Astrocyte (in vitro differentiated cells and primary cell): ENCODE measurements at regions not wholly inside any gene's neighbourhood (a gene's known extent, or its start where the extent isn't known, plus 50 kb on each side); places are given as distances from the start of the nearest gene placed in this dataset.

Experiments
- EZH2 ChIP-seq: IDR thresholded peaks from 2 replicates; pipeline ENCODE4 v1.6.1; 2012; ENCODE audit warnings: mild to moderate bottlenecking, low read length, inconsistent platforms; ENCODE audit not compliant: insufficient read depth
- TF ChIP-seq, protein P1 (sequence below): IDR thresholded peaks from 2 replicates; pipeline ENCODE4 v1.5.1; 2011; ENCODE audit warnings: low read depth, mild to moderate bottlenecking, inconsistent platforms, low read length, moderate library complexity; ENCODE audit not compliant: insufficient read depth

DNA sequence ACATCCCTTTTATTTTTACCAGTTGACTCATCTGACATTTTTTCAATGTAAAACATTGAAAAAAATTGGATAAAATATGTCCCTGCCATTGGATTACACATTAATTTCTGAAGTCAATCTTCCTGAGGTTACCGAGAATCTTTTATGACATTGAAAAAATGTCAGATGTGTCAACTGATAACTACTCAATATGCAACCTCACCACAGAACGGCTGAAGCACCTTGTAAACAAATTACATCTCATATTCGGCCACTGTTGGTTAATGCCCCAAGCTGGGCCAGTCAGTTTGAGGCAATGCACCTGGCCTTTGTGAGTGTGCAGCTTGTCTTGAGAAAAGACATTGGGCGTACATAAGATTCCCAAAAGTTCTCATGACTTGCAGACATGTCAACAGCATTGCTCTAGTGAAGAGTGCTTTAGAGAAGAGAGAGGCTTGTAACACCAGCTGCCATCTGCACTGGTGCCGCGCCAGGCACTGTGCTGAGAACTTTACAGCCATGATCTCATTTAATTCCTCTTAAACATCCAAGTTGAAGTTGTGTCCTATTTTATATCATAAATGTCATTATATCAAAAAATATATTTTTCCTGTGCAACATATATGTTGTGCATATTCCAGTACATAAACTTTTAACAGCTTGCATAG, 112.7 kb upstream of the SLC35G4 start:
- TF ChIP-seq, protein P1, sequence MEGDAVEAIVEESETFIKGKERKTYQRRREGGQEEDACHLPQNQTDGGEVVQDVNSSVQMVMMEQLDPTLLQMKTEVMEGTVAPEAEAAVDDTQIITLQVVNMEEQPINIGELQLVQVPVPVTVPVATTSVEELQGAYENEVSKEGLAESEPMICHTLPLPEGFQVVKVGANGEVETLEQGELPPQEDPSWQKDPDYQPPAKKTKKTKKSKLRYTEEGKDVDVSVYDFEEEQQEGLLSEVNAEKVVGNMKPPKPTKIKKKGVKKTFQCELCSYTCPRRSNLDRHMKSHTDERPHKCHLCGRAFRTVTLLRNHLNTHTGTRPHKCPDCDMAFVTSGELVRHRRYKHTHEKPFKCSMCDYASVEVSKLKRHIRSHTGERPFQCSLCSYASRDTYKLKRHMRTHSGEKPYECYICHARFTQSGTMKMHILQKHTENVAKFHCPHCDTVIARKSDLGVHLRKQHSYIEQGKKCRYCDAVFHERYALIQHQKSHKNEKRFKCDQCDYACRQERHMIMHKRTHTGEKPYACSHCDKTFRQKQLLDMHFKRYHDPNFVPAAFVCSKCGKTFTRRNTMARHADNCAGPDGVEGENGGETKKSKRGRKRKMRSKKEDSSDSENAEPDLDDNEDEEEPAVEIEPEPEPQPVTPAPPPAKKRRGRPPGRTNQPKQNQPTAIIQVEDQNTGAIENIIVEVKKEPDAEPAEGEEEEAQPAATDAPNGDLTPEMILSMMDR = no peak
- no peak for TF ChIP-seq EZH2
